ENCODE measurements at regions not wholly inside any gene's neighbourhood (a gene's known extent, or its start where the extent isn't known, plus 50 kb on each side); places are given as distances from the start of the nearest gene placed in this dataset.

- no peak overlapping the region for H4K91ac ChIP-seq (ENCODE audit: insufficient read depth, low read depth, low read length)
- H3K56ac ChIP-seq (ENCODE audit: extremely low read depth, insufficient read depth, low read length), result no peak overlapping the region
- H3K4me3 ChIP-seq (ENCODE audit: insufficient read depth, low read depth, low read length), result no peak overlapping the region
- DNase-seq (no peak), ATAC-seq (ENCODE audit: low read depth) (no peak)
- no peaks in the 10 kb centered on the region for H3K9me1 ChIP-seq (ENCODE audit: insufficient read depth, low read length)
- dilution Hi-C loops (cut with HindIII; ENCODE audit: low sequenced_read_pairs, unreplicated experiment), result no loop called here
- H3K4me2 ChIP-seq (ENCODE audit: low read depth, low read length), result no peak overlapping the region
- no peak overlapping the region for H2BK15ac ChIP-seq (ENCODE audit: low read depth, low read length)
- no peak overlapping the region for H4K5ac ChIP-seq (ENCODE audit: low read depth, low read length)
- H3K4me1 ChIP-seq (ENCODE audit: control insufficient read depth, insufficient read depth, low read length), result no peaks in the 10 kb centered on the region
- CTCF ChIA-PET, result interaction anchor here (1.0 kb wide), 1 partner anchor 16 kb away, joined by 3 read pairs; no protein-coding TSS in a partner anchor
- no peak overlapping the region for H2BK120ac ChIP-seq (ENCODE audit: low read depth, low read length)
- H3K9me3 ChIP-seq (ENCODE audit: control insufficient read depth, insufficient read depth, low read length), result no peaks in the 10 kb centered on the region
- in situ Hi-C loops (cut with MboI; ENCODE audit: low sequenced_read_pairs), result no loop called here
- no peak overlapping the region for H2AFZ ChIP-seq (replicated peaks; ENCODE audit: low read length, poor library complexity)
- no peaks in the 10 kb centered on the region for H4K20me1 ChIP-seq (ENCODE audit: insufficient read depth, low read length)
- H2BK5ac ChIP-seq (ENCODE audit: low read depth, low read length, poor library complexity, severe bottlenecking), result no peak overlapping the region
- WGBS, 2 experiments (ENCODE audit: extremely low coverage in 2 of 2, insufficient read length in 1 of 2), result 20% methylated on average over 1 of the region's 4 CpGs; no CpG with 5 or more reads in 1 of the 2 experiments
- intact Hi-C loops (cut with micrococcal nuclease), result no loop called here
- no peaks in the 10 kb centered on the region for H3K36me3 ChIP-seq (ENCODE audit: control insufficient read depth, insufficient read depth, low read length)
- no peak overlapping the region for H3K23ac ChIP-seq (ENCODE audit: low read depth, low read length)
- no TSS peak for BruUV-seq (replicated peaks)
- TF ChIP-seq NFE2L2 (IDR thresholded peaks at IDR 0.05; ENCODE audit: low read depth, low read length), result no peak
- TF ChIP-seq ELK1 (IDR thresholded peaks at IDR 0.05; ENCODE audit: borderline replicate concordance, low read depth, low read length), result no peak
- TF ChIP-seq SMC3 (IDR thresholded peaks at IDR 0.05; ENCODE audit: low read depth, low read length), result no peak
- TF ChIP-seq RCOR1 (IDR thresholded peaks at IDR 0.05; ENCODE audit: insufficient replicate concordance, low read length), result no peak
- TF ChIP-seq BHLHE40 (IDR thresholded peaks at IDR 0.05; ENCODE audit: low read depth, low read length), result no peak
- no peak for TF ChIP-seq FOS (IDR thresholded peaks at IDR 0.05; ENCODE audit: low read depth, low read length)
- no peak for TF ChIP-seq CEBPB (IDR thresholded peaks at IDR 0.05; ENCODE audit: low read depth, low read length)
- POLR2A ChIA-PET (ENCODE audit: unreplicated experiment), result no interaction called here
- H3K79me1 ChIP-seq (ENCODE audit: low read depth in 1 of 2, low read length in 2 of 2), result no peaks in the 10 kb centered on the region
- H3K4ac ChIP-seq (ENCODE audit: low read depth, low read length), result no peak overlapping the region
- H2AK5ac ChIP-seq (ENCODE audit: low read depth, low read length), result no peak overlapping the region
- H3K14ac ChIP-seq (replicated peaks; ENCODE audit: low read depth, low read length), result no peak overlapping the region
- H3K18ac ChIP-seq (ENCODE audit: low read depth, low read length), result no peak overlapping the region
- no peak overlapping the region for H4K8ac ChIP-seq (ENCODE audit: low read depth in 2 of 2, low read length in 2 of 2)
- no peak overlapping the region for H2AK9ac ChIP-seq (replicated peaks; ENCODE audit: low read depth, low read length, poor library complexity)
- H3K27me3 ChIP-seq (ENCODE audit: control insufficient read depth, insufficient read depth, low read length), result no peaks in the 10 kb centered on the region
- no peak overlapping the region for H3K27ac ChIP-seq (ENCODE audit: insufficient read depth, low read length)
- H3K9ac ChIP-seq (ENCODE audit: low read depth, low read length), result no peak overlapping the region
- H2BK20ac ChIP-seq (ENCODE audit: low read depth, low read length), result no peak overlapping the region
Measured at GRCh38 chr14:23894362-23895052, 59.1 kb upstream of the DHRS4 start.

All from IMR-90 (cell line).